ENCODE measurements at regions not wholly inside any gene's neighbourhood (a gene's known extent, or its start where the extent isn't known, plus 50 kb on each side); places are given as distances from the start of the nearest gene placed in this dataset.

DNA sequence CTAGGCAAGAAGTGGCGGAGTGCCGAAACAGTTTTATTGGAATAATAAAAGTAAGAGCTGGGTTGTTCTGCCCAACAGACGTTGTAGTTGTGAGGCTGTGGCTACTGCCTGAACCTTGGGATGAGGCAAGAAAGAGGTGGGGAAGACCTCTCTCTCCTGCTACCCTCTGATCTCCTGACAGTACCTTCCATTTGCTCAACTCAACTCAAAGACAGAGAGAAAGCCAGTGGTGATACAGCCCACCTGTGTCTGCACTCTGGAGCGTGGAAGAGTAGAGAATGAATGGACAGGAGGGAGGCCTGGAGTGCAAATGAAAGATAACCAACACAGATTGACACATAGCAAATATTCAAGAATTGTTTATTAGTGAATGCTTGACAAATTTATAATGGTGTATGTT lies 590.3 kb downstream of the NYAP2 start:
- no peak for TF ChIP-seq CTCF (IDR thresholded peaks at IDR 0.05)
- TF ChIP-seq SIN3A (IDR thresholded peaks at IDR 0.05; ENCODE audit: borderline replicate concordance, insufficient read depth, low read depth, low read length) = no peak
- TF ChIP-seq REST (IDR thresholded peaks at IDR 0.05; ENCODE audit: insufficient read depth in 1 of 2, low read depth in 2 of 2, low read length in 1 of 2) = no peak

All from Panc1 (cell line).